Activated CD8-positive, alpha-beta memory T cell treated with anti-CD3 and anti-CD28 coated beads, Interleukin-2, amount 10 ng/mL, durations not matched to agents 7 days and 5 days (primary cell): ENCODE measurements at regions not wholly inside any gene's neighbourhood (a gene's known extent, or its start where the extent isn't known, plus 50 kb on each side); places are given as distances from the start of the nearest gene placed in this dataset.
"Not testable (repeated sequence)": the region's sequence is repeated elsewhere in the genome, so short reads cannot be mapped to it uniquely, and the experiment has no call there.

Source experiments
- ATAC-seq: fragments of 150-1000 bp; cut with Tn5 transposase; one replicate; pipeline ENCODE4 v1.10.0; 2021; ENCODE audit warnings: moderate library complexity
- CTCF ChIA-PET: fragments of 350-600 bp; sonication (Branson Sonifier 250); formaldehyde crosslinking; loops from one replicate; lab custom pipeline; 2021; ENCODE audit warnings: antibody characterized with exemption; lab: Charles Lee
- DNase-seq: peaks from one replicate; pipeline ENCODE4 v3.0.0-alpha.2; 2020
- H3K27ac Mint-ChIP-seq: one replicate; pipeline ENCODE4 v1.8.0; 2021; ENCODE audit warnings: mild to moderate bottlenecking, mixed read lengths
- H3K27me3 Mint-ChIP-seq: one replicate; pipeline ENCODE4 v1.8.0; 2021; ENCODE audit warnings: mixed read lengths
- H3K36me3 Mint-ChIP-seq: one replicate; pipeline ENCODE4 v1.8.0; 2021; ENCODE audit warnings: mild to moderate bottlenecking, mixed read lengths
- H3K4me1 Mint-ChIP-seq: one replicate; pipeline ENCODE4 v1.8.0; 2021; ENCODE audit warnings: mixed read lengths
- H3K4me3 Mint-ChIP-seq: one replicate; pipeline ENCODE4 v1.8.0; 2021; ENCODE audit warnings: mild to moderate bottlenecking, moderate library complexity, mixed read lengths
- H3K9me3 Mint-ChIP-seq: one replicate; pipeline ENCODE4 v1.8.0; 2022; ENCODE audit warnings: low read depth, mixed read lengths

DNA sequence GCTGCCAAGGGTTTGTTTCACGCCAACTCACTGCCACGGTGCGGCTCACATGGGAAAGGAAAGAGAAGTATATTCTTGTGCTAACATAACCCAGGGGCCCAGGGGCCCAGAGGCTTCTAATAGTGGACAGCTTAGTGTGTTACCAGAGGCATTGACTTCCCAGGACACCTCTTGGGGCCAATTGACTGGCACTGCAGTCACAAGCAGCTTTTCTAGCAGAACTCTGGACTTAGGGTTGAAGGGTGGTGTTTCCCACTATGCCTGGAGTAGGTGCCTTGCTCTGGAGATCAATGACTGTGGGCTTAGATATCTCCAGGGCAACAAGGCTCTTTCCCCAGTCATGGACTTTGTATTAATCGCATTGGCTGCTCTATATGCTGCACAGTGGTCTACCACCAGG is 172.7 kb upstream of the KBTBD8 start:
- DNase-seq (no peak), ATAC-seq (no peak)
- Mint-ChIP-seq H3K36me3 (no peaks in the 10 kb centered on the region), H3K4me3 (no peak overlapping the region), H3K9me3 (no peaks in the 10 kb centered on the region), H3K27me3 (peaks cover 4% of the 10 kb centered on the region), H3K4me1 (no peaks in the 10 kb centered on the region), H3K27ac (no peak overlapping the region)
- CTCF ChIA-PET = interaction anchor here (1.6 kb wide), 1 partner anchor 571 kb away, joined by 3 read pairs; no protein-coding TSS in a partner anchor

DNA sequence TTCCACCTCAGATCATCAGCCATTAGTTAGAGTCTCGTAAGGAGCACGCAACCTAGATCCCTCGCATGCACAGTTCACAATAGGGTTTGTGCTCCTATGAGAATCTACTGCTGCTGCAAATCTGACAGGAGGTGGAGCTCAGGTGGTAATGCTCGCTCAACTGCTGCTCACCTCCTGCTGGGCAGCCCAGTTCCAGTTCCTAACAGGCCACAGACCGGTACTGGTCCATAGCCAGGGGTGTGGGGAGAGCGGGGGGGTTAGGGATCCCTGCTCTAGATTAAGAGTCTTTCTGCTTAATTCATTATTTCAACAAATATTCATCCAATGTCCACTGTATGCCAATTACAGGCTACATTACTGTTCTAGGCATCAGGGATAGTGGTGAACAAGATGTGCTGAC is 170.4 kb upstream of the KBTBD8 start:
- H3K9me3 Mint-ChIP-seq = no peaks in the 10 kb centered on the region
- no peaks in the 10 kb centered on the region for H3K4me1 Mint-ChIP-seq
- H3K27ac Mint-ChIP-seq = no peak overlapping the region
- CTCF ChIA-PET = interaction anchor here (2.0 kb wide), 1 partner anchor 11 kb away, joined by 5 read pairs; no protein-coding TSS in a partner anchor
- H3K4me3 Mint-ChIP-seq = no peak overlapping the region
- H3K27me3 Mint-ChIP-seq = no peaks in the 10 kb centered on the region
- ATAC-seq (no peak), DNase-seq (no peak)
- H3K36me3 Mint-ChIP-seq = no peaks in the 10 kb centered on the region

DNA sequence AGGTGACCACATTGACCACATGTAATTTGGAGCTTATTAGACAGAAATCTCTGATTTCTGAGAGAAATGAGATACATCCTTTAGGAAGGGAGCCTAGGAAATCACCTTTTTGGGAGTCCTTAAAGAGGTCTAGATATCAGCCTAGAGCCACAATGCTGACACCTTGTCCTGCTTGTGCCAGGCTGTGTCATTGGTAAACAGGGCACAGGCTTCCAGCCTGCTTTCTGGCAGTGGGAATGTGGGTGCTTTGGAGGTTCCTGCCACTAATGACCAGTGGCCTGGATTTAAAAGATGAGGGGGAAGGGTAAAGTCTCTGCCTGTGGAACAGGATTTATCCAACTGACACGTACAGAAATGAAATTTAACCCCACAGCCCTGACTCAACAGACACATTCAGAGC is 169.8 kb upstream of the KBTBD8 start:
- Mint-ChIP-seq H3K27ac (no peak overlapping the region), H3K4me3 (no peak overlapping the region), H3K4me1 (no peaks in the 10 kb centered on the region), H3K36me3 (no peaks in the 10 kb centered on the region), H3K9me3 (no peaks in the 10 kb centered on the region), H3K27me3 (no peaks in the 10 kb centered on the region)
- CTCF ChIA-PET = interaction anchor here (2.0 kb wide), 1 partner anchor 12 kb away, joined by 5 read pairs; no protein-coding TSS in a partner anchor
- ATAC-seq (no peak), DNase-seq (no peak)

DNA sequence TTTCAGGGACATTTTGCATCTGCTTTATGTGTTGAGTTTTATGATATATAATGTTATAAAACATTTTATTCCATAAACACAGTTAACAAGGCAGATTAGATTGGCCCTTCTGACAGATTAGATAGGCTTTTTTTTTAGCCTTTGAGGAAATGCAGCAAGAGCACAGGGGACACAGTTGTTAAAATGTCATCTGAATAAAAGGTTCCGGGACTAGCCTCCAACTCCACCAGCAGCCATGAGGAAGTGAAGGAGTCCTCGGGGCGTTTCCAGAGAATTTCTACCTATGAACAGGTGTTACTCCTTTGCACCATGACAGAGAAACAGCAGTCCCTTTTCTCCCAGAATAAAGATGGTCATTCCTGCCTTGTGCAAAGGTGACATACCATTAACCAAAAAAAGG is 167.8 kb upstream of the KBTBD8 start:
- H3K4me3 Mint-ChIP-seq = no peak overlapping the region
- no peaks in the 10 kb centered on the region for H3K4me1 Mint-ChIP-seq
- DNase-seq = no peak
- H3K9me3 Mint-ChIP-seq = no peaks in the 10 kb centered on the region
- H3K36me3 Mint-ChIP-seq = no peaks in the 10 kb centered on the region
- ATAC-seq = no peak
- peaks cover 2% of the 10 kb centered on the region for H3K27me3 Mint-ChIP-seq
- no peak overlapping the region for H3K27ac Mint-ChIP-seq
- CTCF ChIA-PET = interaction anchor here (1.3 kb wide), 1 partner anchor 8 kb away, joined by 4 read pairs; no protein-coding TSS in a partner anchor

DNA sequence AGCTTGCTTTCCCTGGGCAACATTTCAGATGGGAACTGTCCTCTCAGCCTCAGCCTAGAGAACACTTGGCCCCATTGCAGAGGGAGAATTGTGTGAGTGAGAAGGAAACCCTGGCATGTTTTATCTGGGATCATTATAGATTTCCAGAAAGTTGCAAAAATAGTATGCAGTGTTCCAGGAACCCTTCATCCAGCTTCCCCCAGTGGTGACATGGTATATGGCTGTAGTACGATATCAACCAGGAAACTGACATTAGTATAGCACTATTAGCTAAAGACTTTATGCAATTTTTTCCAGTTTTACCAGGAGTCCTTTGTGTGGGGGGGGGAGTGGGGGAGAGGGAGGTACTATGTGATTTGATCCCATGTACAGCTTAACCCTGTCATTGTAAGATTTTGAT is 166.2 kb upstream of the KBTBD8 start:
- Mint-ChIP-seq H3K27me3 (peaks cover 2% of the 10 kb centered on the region), H3K9me3 (no peaks in the 10 kb centered on the region), H3K4me3 (no peak overlapping the region), H3K27ac (no peak overlapping the region), H3K4me1 (no peaks in the 10 kb centered on the region), H3K36me3 (no peaks in the 10 kb centered on the region)
- ATAC-seq (no peak), DNase-seq (no peak)
- CTCF ChIA-PET = interaction anchor here (0.8 to 1.1 kb wide), 2 partner anchors 10 to 324 kb away, joined by 3 to 4 read pairs; no protein-coding TSS in a partner anchor

DNA sequence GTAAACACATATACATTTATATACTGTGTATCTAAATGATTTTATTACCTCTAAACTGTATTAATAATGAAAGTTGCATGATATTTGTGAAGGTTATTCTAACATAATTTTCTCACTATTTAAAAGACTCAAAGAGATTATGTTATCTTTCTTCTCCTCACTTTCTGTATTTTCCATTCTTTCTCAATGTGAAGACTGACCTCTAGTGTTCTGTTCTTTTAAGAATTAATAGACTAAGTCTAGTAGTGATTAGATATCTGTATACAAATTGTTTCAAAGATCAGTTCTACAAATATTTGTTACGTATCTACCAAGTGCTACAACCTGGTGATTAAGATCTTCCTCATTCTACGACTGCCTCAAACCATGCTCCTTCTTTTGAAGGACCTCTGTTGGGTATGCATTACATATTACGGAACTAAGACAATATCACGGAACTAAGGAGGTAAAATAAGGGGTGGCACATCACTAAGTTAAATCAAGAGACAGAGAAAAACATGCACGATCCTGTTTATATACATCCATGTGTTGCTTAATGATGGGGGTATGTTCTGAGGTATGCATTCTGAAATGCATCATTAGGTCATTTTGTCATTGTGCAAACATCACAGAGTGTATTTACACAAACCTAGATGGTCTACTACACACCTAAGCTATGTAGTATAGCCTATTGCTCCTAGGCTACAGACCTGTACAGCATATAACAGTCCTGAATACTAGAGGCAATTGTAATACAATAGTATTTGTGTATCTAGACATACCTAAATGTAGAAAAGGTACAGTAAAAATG is 161.5 kb upstream of the KBTBD8 start:
- no peak overlapping the region for H3K27ac Mint-ChIP-seq
- peaks cover 2% of the 10 kb centered on the region for H3K27me3 Mint-ChIP-seq
- H3K4me1 Mint-ChIP-seq = no peaks in the 10 kb centered on the region
- H3K4me3 Mint-ChIP-seq = no peak overlapping the region
- ATAC-seq (no peak), DNase-seq (no peak)
- H3K9me3 Mint-ChIP-seq = no peaks in the 10 kb centered on the region
- CTCF ChIA-PET = no interaction called here
- H3K36me3 Mint-ChIP-seq = no peaks in the 10 kb centered on the region

DNA sequence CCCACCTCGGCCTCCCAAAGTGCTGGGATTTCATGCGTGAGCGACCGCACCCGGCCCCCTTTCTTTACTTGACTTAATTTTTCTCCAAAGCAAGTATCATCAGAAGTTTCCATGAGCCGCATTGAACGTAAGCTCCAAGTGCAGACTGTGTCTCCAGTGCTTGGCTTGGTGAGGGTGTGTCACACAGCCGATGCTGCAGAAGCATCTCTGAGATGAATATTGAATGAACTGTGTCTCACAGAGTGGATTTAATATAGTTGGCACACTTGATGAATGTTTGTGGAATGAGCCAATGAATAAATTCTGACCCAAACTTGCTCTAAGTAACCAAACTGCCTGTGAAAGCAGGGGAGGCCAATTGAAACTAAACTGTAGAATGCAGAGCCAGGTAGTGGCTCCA is 159.4 kb upstream of the KBTBD8 start:
- Mint-ChIP-seq H3K27ac (no peak overlapping the region), H3K4me3 (no peak overlapping the region), H3K36me3 (no peaks in the 10 kb centered on the region), H3K4me1 (no peaks in the 10 kb centered on the region), H3K27me3 (no peaks in the 10 kb centered on the region), H3K9me3 (no peaks in the 10 kb centered on the region)
- no peak for DNase-seq
- CTCF ChIA-PET = no interaction called here
- ATAC-seq = no peak

DNA sequence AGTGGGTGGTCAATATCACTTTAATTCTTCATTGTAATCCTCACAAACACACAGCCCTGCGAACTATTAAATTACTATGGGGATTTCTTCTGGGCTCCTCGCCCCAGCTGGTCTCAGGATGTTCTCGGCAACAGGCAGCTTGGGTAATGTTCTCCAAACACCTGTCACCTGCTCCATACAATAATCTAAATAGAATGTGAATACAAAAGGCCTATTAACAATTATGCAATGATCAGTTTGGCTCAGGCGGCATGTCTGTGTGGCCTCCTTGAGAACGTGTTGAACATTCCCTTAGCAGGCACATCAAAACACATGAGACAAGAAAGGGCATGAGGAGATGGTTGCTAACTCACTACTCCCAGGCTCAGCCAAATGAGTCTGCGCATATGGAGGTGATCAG is 158.6 kb upstream of the KBTBD8 start:
- ATAC-seq = no peak
- Mint-ChIP-seq H3K36me3 (no peaks in the 10 kb centered on the region), H3K4me3 (no peak overlapping the region), H3K4me1 (no peaks in the 10 kb centered on the region), H3K27ac (no peak overlapping the region), H3K27me3 (no peaks in the 10 kb centered on the region), H3K9me3 (no peaks in the 10 kb centered on the region)
- CTCF ChIA-PET = no interaction called here
- no peak for DNase-seq

DNA sequence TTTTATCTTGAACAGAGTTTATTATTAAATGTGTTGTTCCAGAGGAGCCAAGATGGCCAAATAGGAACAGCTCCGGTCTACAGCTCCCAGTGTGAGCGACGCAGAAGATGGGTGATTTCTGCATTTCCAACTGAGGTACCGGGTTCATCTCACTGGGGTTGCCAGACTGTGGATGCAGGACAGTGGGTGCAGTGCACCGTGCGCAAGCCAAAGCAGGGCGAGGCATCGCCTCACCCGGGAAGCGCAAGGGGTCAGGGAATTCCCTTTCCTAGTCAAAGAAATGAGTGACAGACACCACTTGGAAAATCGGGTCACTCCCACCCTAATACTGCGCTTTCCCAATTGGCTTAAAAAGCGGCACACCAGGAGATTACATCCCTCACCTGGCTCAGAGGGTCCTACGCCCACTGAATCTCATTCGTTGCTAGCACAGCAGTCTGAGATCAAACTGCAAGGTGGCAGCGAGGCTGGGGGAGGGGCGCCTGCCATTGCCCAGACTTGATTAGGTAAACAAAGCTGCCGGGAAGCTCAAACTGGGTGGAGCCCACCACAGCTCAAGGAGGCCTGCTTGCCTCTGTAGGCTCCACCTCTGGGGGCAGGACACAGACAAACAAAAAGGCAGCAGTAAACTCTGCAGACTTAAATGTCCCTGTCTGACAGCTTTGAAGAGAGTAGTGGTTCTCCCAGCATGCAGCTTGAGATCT is 155.2 kb upstream of the KBTBD8 start:
- CTCF ChIA-PET = interaction anchor here (1.6 kb wide), 1 partner anchor 21 kb away, joined by 3 read pairs; no protein-coding TSS in a partner anchor
- not testable (repeated sequence) for H3K9me3 Mint-ChIP-seq, ATAC-seq, H3K27ac Mint-ChIP-seq, H3K36me3 Mint-ChIP-seq, H3K4me1 Mint-ChIP-seq, DNase-seq, H3K27me3 Mint-ChIP-seq, H3K4me3 Mint-ChIP-seq

DNA sequence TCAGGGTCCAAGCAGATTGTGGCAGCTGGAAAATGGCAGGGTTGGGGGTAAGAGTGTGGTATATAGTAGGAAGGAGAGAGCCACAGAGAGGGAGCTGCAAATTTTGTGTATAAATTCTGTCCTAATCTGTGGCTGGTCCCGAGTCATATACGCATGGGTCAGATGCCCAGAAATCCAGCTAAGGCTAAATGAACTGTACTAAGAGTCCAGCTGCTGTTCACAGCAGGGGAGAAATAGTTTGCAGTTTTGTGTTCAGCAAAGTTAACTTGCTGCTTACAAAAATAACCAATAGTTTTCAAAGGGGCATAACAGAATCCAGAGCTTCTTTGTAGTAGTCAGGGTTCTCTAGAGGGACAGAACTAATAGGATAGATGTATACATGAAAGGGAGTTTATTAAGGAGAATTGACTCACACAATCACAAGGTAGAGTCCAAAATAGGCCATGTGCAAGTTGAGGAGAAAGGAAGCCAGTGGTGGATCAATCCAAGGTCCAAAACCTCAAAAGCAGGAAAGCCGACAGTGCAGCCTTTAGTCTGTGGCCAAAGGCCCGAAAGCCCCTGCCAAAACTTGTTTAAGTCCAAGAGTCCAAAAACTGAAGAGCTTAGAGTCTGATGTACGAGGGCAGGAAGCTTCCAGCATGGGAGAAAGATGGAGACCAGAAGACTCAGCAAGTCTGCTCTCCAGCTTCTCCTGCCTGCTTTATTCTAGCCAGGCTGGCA is 146.1 kb upstream of the KBTBD8 start:
- CTCF ChIA-PET = interaction anchor here (1.6 kb wide), 1 partner anchor 11 kb away, joined by 3 read pairs; no protein-coding TSS in a partner anchor
- H3K4me1 Mint-ChIP-seq = no peaks in the 10 kb centered on the region
- no peaks in the 10 kb centered on the region for H3K36me3 Mint-ChIP-seq
- H3K9me3 Mint-ChIP-seq = no peaks in the 10 kb centered on the region
- no peak for DNase-seq
- no peak for ATAC-seq
- H3K27me3 Mint-ChIP-seq = peaks cover 11% of the 10 kb centered on the region
- no peak overlapping the region for H3K4me3 Mint-ChIP-seq
- H3K27ac Mint-ChIP-seq = no peak overlapping the region

DNA sequence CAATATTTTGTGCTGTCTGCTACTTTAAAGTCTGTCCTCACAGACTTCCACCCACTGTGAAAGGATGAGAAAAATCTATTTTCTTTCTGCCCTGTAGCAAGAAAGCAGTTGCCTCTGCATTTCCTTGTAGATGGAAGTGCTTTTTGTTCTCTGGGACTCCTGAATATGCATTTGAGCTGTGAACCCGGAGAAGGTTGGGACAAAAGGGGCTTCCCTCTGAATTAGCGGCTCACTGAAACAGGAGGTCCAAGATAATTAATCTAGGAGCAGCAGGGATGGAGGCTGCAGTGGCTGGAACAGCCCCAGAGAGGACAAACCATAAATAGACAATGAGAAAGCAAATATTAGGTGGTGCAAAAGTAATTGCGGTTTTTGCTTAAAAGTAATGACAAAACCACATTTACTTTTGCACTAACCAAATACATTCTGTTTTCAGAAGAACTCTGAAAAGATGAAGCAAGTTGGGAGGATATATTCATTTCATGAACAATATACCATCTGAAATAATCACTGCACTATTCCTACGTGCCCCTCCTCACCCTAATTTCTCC is 143.4 kb upstream of the KBTBD8 start:
- H3K36me3 Mint-ChIP-seq = no peaks in the 10 kb centered on the region
- H3K27me3 Mint-ChIP-seq = peaks cover 11% of the 10 kb centered on the region
- no peaks in the 10 kb centered on the region for H3K4me1 Mint-ChIP-seq
- H3K9me3 Mint-ChIP-seq = no peaks in the 10 kb centered on the region
- CTCF ChIA-PET = no interaction called here
- no peak overlapping the region for H3K4me3 Mint-ChIP-seq
- DNase-seq = no peak
- no peak for ATAC-seq
- no peak overlapping the region for H3K27ac Mint-ChIP-seq

DNA sequence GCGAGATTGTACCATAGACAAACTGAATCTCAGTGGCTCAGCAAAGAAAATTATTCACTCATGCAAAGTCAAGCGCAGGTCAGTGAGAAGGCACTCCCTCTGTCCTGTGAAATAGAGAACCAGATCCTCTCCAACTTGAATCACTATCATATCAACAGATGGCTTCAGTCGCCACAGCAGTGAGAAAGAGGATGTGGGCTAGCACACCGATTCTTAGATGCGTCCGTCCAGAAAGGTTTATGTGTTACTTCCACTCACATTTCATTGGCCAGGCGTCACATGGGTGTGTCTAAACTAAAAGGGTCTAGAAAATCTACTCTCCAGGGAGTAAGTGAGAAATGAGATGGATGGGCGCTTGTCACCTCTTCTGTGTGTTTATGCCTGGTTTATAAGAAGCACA is 141.6 kb upstream of the KBTBD8 start:
- Mint-ChIP-seq H3K36me3 (no peaks in the 10 kb centered on the region), H3K27ac (no peak overlapping the region), H3K4me3 (no peak overlapping the region), H3K9me3 (no peaks in the 10 kb centered on the region), H3K4me1 (no peaks in the 10 kb centered on the region), H3K27me3 (peaks cover 11% of the 10 kb centered on the region)
- no peak for DNase-seq
- CTCF ChIA-PET = no interaction called here
- no peak for ATAC-seq

DNA sequence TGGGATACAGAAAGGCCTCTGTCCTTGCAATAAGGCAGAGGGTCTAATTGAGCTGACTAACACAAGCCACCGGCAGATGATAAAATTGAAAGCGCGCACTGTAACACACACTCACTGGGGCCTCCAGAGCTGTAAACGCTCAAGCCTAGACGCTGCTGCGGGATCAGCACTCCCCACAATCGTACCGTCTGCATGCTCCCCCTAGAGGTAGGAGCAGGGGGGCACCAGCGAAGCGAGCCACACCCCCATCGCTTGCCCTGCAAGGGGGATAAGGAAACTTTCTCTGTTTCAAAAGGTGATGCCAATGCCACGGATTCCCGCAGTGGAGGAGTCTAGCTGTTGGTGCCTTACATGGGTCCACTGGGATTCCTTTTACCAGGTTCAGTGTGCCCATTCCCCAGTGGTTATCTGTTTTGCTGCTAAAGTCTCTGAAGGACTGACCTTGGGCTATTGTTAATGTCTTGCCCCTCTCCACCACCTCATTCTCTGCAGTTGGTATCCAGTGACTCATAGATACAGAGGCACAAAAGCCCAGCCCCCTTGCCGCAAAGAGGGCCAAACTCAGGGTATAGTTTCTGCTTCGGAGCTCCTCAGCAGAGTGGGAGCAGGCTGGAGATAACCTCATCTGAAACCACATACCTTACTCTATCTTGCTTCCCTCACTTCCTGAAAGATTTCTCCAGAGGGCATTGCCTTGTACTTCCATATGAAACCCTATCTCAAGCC is 139.3 kb upstream of the KBTBD8 start:
- ATAC-seq (no peak), DNase-seq (no peak)
- Mint-ChIP-seq H3K4me1 (no peaks in the 10 kb centered on the region), H3K27ac (no peak overlapping the region), H3K36me3 (no peaks in the 10 kb centered on the region), H3K4me3 (no peak overlapping the region), H3K27me3 (peaks cover 11% of the 10 kb centered on the region), H3K9me3 (no peaks in the 10 kb centered on the region)
- CTCF ChIA-PET = no interaction called here
